DND-41 (cell line): ENCODE measurements at regions not wholly inside any gene's neighbourhood (a gene's known extent, or its start where the extent isn't known, plus 50 kb on each side); places are given as distances from the start of the nearest gene placed in this dataset.

Source experiments
- EZH2 ChIP-seq: IDR thresholded peaks from 3 replicates; pipeline ENCODE4 v1.6.1; 2012; ENCODE audit warnings: borderline replicate concordance, low read depth, mild to moderate bottlenecking, moderate library complexity, low read length, inconsistent platforms; ENCODE audit not compliant: severe bottlenecking
- TF ChIP-seq, protein P1 (sequence below): IDR thresholded peaks from 2 replicates; pipeline ENCODE4 v1.5.1; 2012; ENCODE audit warnings: borderline replicate concordance, low read length, moderate library complexity, mild to moderate bottlenecking; ENCODE audit not compliant: poor library complexity, severe bottlenecking; ENCODE audit errors: extremely low read depth

DNA sequence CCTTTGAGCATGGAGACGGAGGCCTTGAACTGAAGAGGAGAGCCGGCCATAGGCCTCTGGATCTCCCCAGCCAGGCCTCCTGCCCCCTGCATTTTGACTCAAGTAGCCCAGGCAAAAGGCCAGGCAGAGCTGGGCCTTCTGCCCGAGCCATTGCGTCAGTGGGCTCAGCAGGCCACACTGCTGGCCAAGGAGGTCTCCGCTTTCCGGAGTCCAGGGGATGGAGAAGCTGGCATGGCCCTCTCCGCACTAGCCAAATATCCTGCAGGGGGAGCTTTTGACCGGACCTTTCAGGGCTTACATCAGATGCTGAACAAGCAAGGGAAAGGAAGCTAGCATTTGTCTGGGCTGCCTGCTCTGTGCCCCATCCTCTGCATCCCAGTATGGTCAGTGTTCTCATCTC, 386.8 kb downstream of the TRIM36 start:
- TF ChIP-seq, protein P1, sequence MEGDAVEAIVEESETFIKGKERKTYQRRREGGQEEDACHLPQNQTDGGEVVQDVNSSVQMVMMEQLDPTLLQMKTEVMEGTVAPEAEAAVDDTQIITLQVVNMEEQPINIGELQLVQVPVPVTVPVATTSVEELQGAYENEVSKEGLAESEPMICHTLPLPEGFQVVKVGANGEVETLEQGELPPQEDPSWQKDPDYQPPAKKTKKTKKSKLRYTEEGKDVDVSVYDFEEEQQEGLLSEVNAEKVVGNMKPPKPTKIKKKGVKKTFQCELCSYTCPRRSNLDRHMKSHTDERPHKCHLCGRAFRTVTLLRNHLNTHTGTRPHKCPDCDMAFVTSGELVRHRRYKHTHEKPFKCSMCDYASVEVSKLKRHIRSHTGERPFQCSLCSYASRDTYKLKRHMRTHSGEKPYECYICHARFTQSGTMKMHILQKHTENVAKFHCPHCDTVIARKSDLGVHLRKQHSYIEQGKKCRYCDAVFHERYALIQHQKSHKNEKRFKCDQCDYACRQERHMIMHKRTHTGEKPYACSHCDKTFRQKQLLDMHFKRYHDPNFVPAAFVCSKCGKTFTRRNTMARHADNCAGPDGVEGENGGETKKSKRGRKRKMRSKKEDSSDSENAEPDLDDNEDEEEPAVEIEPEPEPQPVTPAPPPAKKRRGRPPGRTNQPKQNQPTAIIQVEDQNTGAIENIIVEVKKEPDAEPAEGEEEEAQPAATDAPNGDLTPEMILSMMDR, result no peak
- TF ChIP-seq EZH2, result no peak
